Esophagus muscularis mucosa (tissue), 4 donors: ENCODE measurements at regions not wholly inside any gene's neighbourhood (a gene's known extent, or its start where the extent isn't known, plus 50 kb on each side); places are given as distances from the start of the nearest gene placed in this dataset.

Experiments used
- DNase-seq: peaks from one replicate; pipeline ENCODE4 v3.0.0-alpha.2; 2017; ENCODE audit errors: extremely low spot score
- H3K27ac ChIP-seq, 4 donors: fragments of 200-600 bp; sonication (generic); replicated peaks in 1 of 4; 1 replicate in 3 of 4; 2 replicates in 1 of 4; pipeline ENCODE4 v1.5.1; 2016 to 2019; ENCODE audit warnings: mild to moderate bottlenecking in 1 of 4
- H3K27me3 ChIP-seq, 4 donors: fragments of 200-600 bp; sonication (generic); one replicate each; pipeline versions ENCODE4 v1.5.1 to v1.6.0; 2016 to 2019
- H3K36me3 ChIP-seq, 4 donors: fragments of 200-600 bp; sonication (generic); one replicate each; pipeline ENCODE4 v1.5.1; 2016 to 2019
- H3K4me1 ChIP-seq, 4 donors: fragments of 200-600 bp; sonication (generic); one replicate each; pipeline ENCODE4 v1.5.1; 2016 to 2019
- H3K4me3 ChIP-seq, 4 donors: fragments of 200-600 bp; sonication (generic); 1 replicate in 2 of 4; 2 replicates in 2 of 4; pipeline ENCODE4 v1.5.1; 2016 to 2019; ENCODE audit warnings: mild to moderate bottlenecking in 4 of 4, moderate library complexity in 1 of 4
- H3K9me3 ChIP-seq, 4 donors: fragments of 200-600 bp; sonication (generic); 1 replicate in 3 of 4; 2 replicates in 1 of 4; pipeline ENCODE4 v1.5.1; 2016 to 2019
- CTCF ChIP-seq, 3 experiments: fragments of 200-600 bp in 2 of 3; fragments of 450-650 bp in 1 of 3; sonication (generic) in 2 of 3; IDR thresholded peaks; one replicate each; pipeline ENCODE4 v1.5.1; 2017 to 2019; ENCODE audit warnings: antibody characterized with exemption in 3 of 3, mild to moderate bottlenecking in 2 of 3, moderate library complexity in 1 of 3
- EP300 ChIP-seq: sonication (generic); formaldehyde crosslinking; IDR thresholded peaks from one replicate; pipeline ENCODE4 v1.6.1; 2017; ENCODE audit warnings: antibody characterized with exemption
- POLR2A ChIP-seq: fragments of 450-650 bp; IDR thresholded peaks from one replicate; pipeline ENCODE4 v1.6.1; 2017; ENCODE audit warnings: antibody characterized with exemption, moderate library complexity, mild to moderate bottlenecking, low read depth
- POLR2AphosphoS5 ChIP-seq, 2 donors: sonication (generic); formaldehyde crosslinking; IDR thresholded peaks; one replicate each; pipeline ENCODE4 v1.6.1; 2017; ENCODE audit warnings: antibody characterized with exemption in 2 of 2
- WGBS: methylation state at CpG from one replicate; pipeline ENCODE4 v1.1.5; 2018; 5-methylcytosine and 5-hydroxymethylcytosine counted together
- intact Hi-C: fragments of 100-400 bp; cut with DNase I; formaldehyde crosslinking; loops from one replicate; pipeline ENCODE4 v1.15.1; 2023

- H3K27me3 ChIP-seq = peaks cover 0 to 30% (median 0%) of the 10 kb centered on the region in 4 donors
- DNase-seq = no peak
- intact Hi-C loops = no loop called here
- H3K36me3 ChIP-seq = no peaks in the 10 kb centered on the region
- no peak overlapping the region for H3K27ac ChIP-seq
- no peak overlapping the region for H3K4me3 ChIP-seq
- WGBS = 81% methylated on average over 6 of the region's 6 CpGs
- no peak for TF ChIP-seq POLR2AphosphoS5 (IDR thresholded peaks at IDR 0.05)
- no peak for TF ChIP-seq EP300
- no peak for TF ChIP-seq POLR2A
- TF ChIP-seq CTCF (IDR thresholded peaks at IDR 0.05) = no peak
- no peaks in the 10 kb centered on the region for H3K9me3 ChIP-seq
- H3K4me1 ChIP-seq = no peaks in the 10 kb centered on the region
These were observed 161.6 kb upstream of the ALKAL2 start for GRCh38 chr2:449246-450067.

GRCh38 chr2:447902-448665 is 160.2 kb upstream of the ALKAL2 start:
- 80% methylated on average over 14 of the region's 14 CpGs for WGBS

GRCh38 chr2:446963-447530 is 159.2 kb upstream of the ALKAL2 start:
- no peak overlapping the region for H3K27ac ChIP-seq
- no peaks in the 10 kb centered on the region for H3K36me3 ChIP-seq
- TF ChIP-seq POLR2AphosphoS5 (IDR thresholded peaks at IDR 0.05) (no peak), POLR2A (no peak), EP300 (no peak), CTCF (IDR thresholded peaks at IDR 0.05) (no peak)
- no peaks in the 10 kb centered on the region for H3K4me1 ChIP-seq
- intact Hi-C loops = no loop called here
- no peaks in the 10 kb centered on the region for H3K9me3 ChIP-seq
- DNase-seq = no peak
- WGBS = 61% methylated on average over 10 of the region's 10 CpGs
- H3K27me3 ChIP-seq = peaks cover 0 to 10% (median 0%) of the 10 kb centered on the region in 4 donors
- no peak overlapping the region for H3K4me3 ChIP-seq

More at GRCh38 chr2:447902-448665, 160.2 kb upstream of the ALKAL2 start:
- H3K27me3 ChIP-seq = peaks cover 0 to 20% (median 0%) of the 10 kb centered on the region in 4 donors
- no peak for DNase-seq
- no peaks in the 10 kb centered on the region for H3K9me3 ChIP-seq
- TF ChIP-seq CTCF (IDR thresholded peaks at IDR 0.05) (no peak), POLR2AphosphoS5 (IDR thresholded peaks at IDR 0.05) (no peak), POLR2A (no peak), EP300 (no peak)
- H3K4me1 ChIP-seq = no peaks in the 10 kb centered on the region
- intact Hi-C loops = no loop called here
- no peak overlapping the region for H3K4me3 ChIP-seq
- no peak overlapping the region for H3K27ac ChIP-seq
- H3K36me3 ChIP-seq = no peaks in the 10 kb centered on the region

- no peaks in the 10 kb centered on the region for H3K4me1 ChIP-seq
- TF ChIP-seq POLR2A (no peak), POLR2AphosphoS5 (IDR thresholded peaks at IDR 0.05) (no peak), CTCF (IDR thresholded peaks at IDR 0.05) (no peak), EP300 (no peak)
- no peaks in the 10 kb centered on the region for H3K36me3 ChIP-seq
- 60% methylated on average over 11 of the region's 11 CpGs for WGBS
- H3K27me3 ChIP-seq = peaks cover 0 to 10% (median 0%) of the 10 kb centered on the region in 4 donors
- no peaks in the 10 kb centered on the region for H3K9me3 ChIP-seq
- no peak overlapping the region for H3K27ac ChIP-seq
- H3K4me3 ChIP-seq = no peak overlapping the region
- intact Hi-C loops = no loop called here
- no peak for DNase-seq
These were observed 158.5 kb upstream of the ALKAL2 start for GRCh38 chr2:446303-446874.
